IMR-90 (cell line): ENCODE measurements at regions not wholly inside any gene's neighbourhood (a gene's known extent, or its start where the extent isn't known, plus 50 kb on each side); places are given as distances from the start of the nearest gene placed in this dataset.

Experiments
- ATAC-seq: fragments of 200-7000 bp; cut with Tn5 transposase; 2 replicates; pipeline ENCODE4 v1.9.1; 2020; ENCODE audit warnings: low read depth, mild to moderate bottlenecking, moderate library complexity
- BruUV-seq: library from RNA; stranded (reverse); fragments of 400-500 nt; replicated peaks from 2 replicates; lab custom pipeline; 2021; lab: Mats Ljungman, UMichigan
- CTCF ChIA-PET: fragments of 300-600 bp; formaldehyde crosslinking; extraction: SDS; loops from one replicate; lab custom pipeline; 2021; ENCODE audit warnings: antibody characterized with exemption; lab: Yijun Ruan, JAX
- POLR2A ChIA-PET: fragments of 300-600 bp; sonication (Branson Sonifier 250); formaldehyde crosslinking; loops from one replicate; lab custom pipeline; 2022; ENCODE audit warnings: antibody characterized with exemption; ENCODE audit not compliant: unreplicated experiment; lab: Charles Lee
- DNase-seq: peaks from one replicate; pipeline ENCODE4 v3.0.0; 2013
- H2AFZ ChIP-seq: replicated peaks from 2 replicates; pipeline ENCODE3; 2013; ENCODE audit warnings: low read length, mild to moderate bottlenecking; ENCODE audit not compliant: poor library complexity
- H2AK5ac ChIP-seq: 2 replicates; pipeline ENCODE4 v1.6.1; 2013; ENCODE audit warnings: low read depth, low read length, inconsistent platforms
- H2AK9ac ChIP-seq: replicated peaks from 2 replicates; pipeline ENCODE3; 2013; ENCODE audit warnings: mild to moderate bottlenecking, low read depth, low read length, moderate library complexity; ENCODE audit not compliant: poor library complexity
- H2BK120ac ChIP-seq: 2 replicates; pipeline ENCODE4 v1.6.1; 2013; ENCODE audit warnings: low read depth, low read length, inconsistent platforms
- H2BK15ac ChIP-seq: 3 replicates; pipeline ENCODE4 v1.6.1; 2013; ENCODE audit warnings: low read depth, low read length, inconsistent platforms
- H2BK20ac ChIP-seq: 2 replicates; pipeline ENCODE4 v1.6.1; 2013; ENCODE audit warnings: low read depth, mild to moderate bottlenecking, inconsistent platforms, low read length, moderate library complexity
- H2BK5ac ChIP-seq: 2 replicates; pipeline ENCODE4 v1.6.1; 2013; ENCODE audit warnings: mild to moderate bottlenecking, low read depth, low read length, inconsistent platforms; ENCODE audit not compliant: poor library complexity, severe bottlenecking
- H3K14ac ChIP-seq: replicated peaks from 2 replicates; pipeline ENCODE4 v1.6.1; 2013; ENCODE audit warnings: low read depth, low read length, inconsistent platforms
- H3K18ac ChIP-seq: 2 replicates; pipeline ENCODE4 v1.6.1; 2013; ENCODE audit warnings: low read depth, low read length, control low read depth
- H3K23ac ChIP-seq: 2 replicates; pipeline ENCODE4 v1.6.1; 2013; ENCODE audit warnings: low read depth, low read length, inconsistent platforms
- H3K27ac ChIP-seq: 2 replicates; pipeline ENCODE4 v1.5.1; 2013; ENCODE audit warnings: mild to moderate bottlenecking, control low read depth, low read length; ENCODE audit not compliant: insufficient read depth
- H3K27me3 ChIP-seq: 2 replicates; pipeline ENCODE4 v1.6.1; 2013; ENCODE audit warnings: low read length; ENCODE audit not compliant: control insufficient read depth, insufficient read depth
- H3K36me3 ChIP-seq: 2 replicates; pipeline ENCODE4 v1.6.1; 2013; ENCODE audit warnings: low read length, mixed read lengths; ENCODE audit not compliant: control insufficient read depth, insufficient read depth
- H3K4ac ChIP-seq: 2 replicates; pipeline ENCODE4 v1.6.1; 2013; ENCODE audit warnings: low read depth, low read length, inconsistent platforms
- H3K4me1 ChIP-seq: 2 replicates; pipeline ENCODE4 v1.6.1; 2013; ENCODE audit warnings: low read length, mixed read lengths; ENCODE audit not compliant: control insufficient read depth, insufficient read depth
- H3K4me2 ChIP-seq: 2 replicates; pipeline ENCODE4 v1.6.1; 2013; ENCODE audit warnings: low read depth, mild to moderate bottlenecking, control low read depth, low read length, moderate library complexity
- H3K4me3 ChIP-seq: 2 replicates; pipeline ENCODE4 v1.5.1; 2013; ENCODE audit warnings: low read depth, mild to moderate bottlenecking, control low read depth, low read length, moderate library complexity; ENCODE audit not compliant: insufficient read depth
- H3K56ac ChIP-seq: 2 replicates; pipeline ENCODE4 v1.6.1; 2013; ENCODE audit warnings: low read length, inconsistent platforms; ENCODE audit not compliant: insufficient read depth; ENCODE audit errors: extremely low read depth
- H3K79me1 ChIP-seq, 2 experiments: 2 replicates each; pipeline ENCODE4 v1.6.1; 2013; ENCODE audit warnings: low read length in 2 of 2, inconsistent platforms in 1 of 2, low read depth in 1 of 2
- H3K9ac ChIP-seq: 2 replicates; pipeline ENCODE4 v1.6.1; 2013; ENCODE audit warnings: low read depth, low read length, control low read depth
- H3K9me1 ChIP-seq: 2 replicates; pipeline ENCODE4 v1.6.1; 2013; ENCODE audit warnings: low read length, inconsistent platforms; ENCODE audit not compliant: insufficient read depth
- H3K9me3 ChIP-seq: 2 replicates; pipeline ENCODE4 v1.6.1; 2013; ENCODE audit warnings: low read length; ENCODE audit not compliant: control insufficient read depth, insufficient read depth
- H4K20me1 ChIP-seq: 2 replicates; pipeline ENCODE4 v1.6.1; 2013; ENCODE audit warnings: low read length, inconsistent platforms; ENCODE audit not compliant: insufficient read depth
- H4K5ac ChIP-seq: 2 replicates; pipeline ENCODE4 v1.6.1; 2013; ENCODE audit warnings: mild to moderate bottlenecking, low read depth, low read length, control low read depth
- H4K8ac ChIP-seq, 2 experiments: 2 replicates each; pipeline ENCODE4 v1.6.1; 2013; ENCODE audit warnings: low read depth in 2 of 2, low read length in 2 of 2, control low read depth in 1 of 2, inconsistent platforms in 1 of 2
- H4K91ac ChIP-seq: 2 replicates; pipeline ENCODE4 v1.6.1; 2013; ENCODE audit warnings: low read depth, low read length, inconsistent platforms; ENCODE audit not compliant: insufficient read depth
- BHLHE40 ChIP-seq: fragments of 150-350 bp; IDR thresholded peaks from 2 replicates; pipeline ENCODE4 v1.6.1; 2016; ENCODE audit warnings: mild to moderate bottlenecking, low read depth, low read length
- CEBPB ChIP-seq: IDR thresholded peaks from 2 replicates; pipeline ENCODE4 v1.6.1; 2012; ENCODE audit warnings: low read depth, low read length, improper control_type of control experiment
- CHD1 ChIP-seq: IDR thresholded peaks from 2 replicates; pipeline ENCODE4 v1.6.1; 2012; ENCODE audit warnings: low read depth, low read length, improper control_type of control experiment
- CTCF ChIP-seq: conservative IDR thresholded peaks from 2 replicates; pipeline ENCODE4 v1.5.1; 2012; ENCODE audit warnings: mild to moderate bottlenecking, low read depth, low read length, improper control_type of control experiment
- FOS ChIP-seq: fragments of 150-350 bp; IDR thresholded peaks from 2 replicates; pipeline ENCODE4 v1.6.1; 2016; ENCODE audit warnings: low read depth, low read length
- MAZ ChIP-seq: IDR thresholded peaks from 2 replicates; pipeline ENCODE4 v1.6.1; 2012; ENCODE audit warnings: low read depth, mild to moderate bottlenecking, low read length, improper control_type of control experiment, moderate library complexity, borderline replicate concordance
- MXI1 ChIP-seq: IDR thresholded peaks from 2 replicates; pipeline ENCODE4 v1.6.1; 2012; ENCODE audit warnings: low read depth, mild to moderate bottlenecking, low read length, moderate library complexity, borderline replicate concordance
- NFE2L2 ChIP-seq: fragments of 150-350 bp; IDR thresholded peaks from 2 replicates; pipeline ENCODE4 v1.6.1; 2016; ENCODE audit warnings: low read depth, mild to moderate bottlenecking, low read length
- POLR2A ChIP-seq: IDR thresholded peaks from 2 replicates; pipeline ENCODE4 v1.6.1; 2012; ENCODE audit warnings: mild to moderate bottlenecking, low read depth, low read length
- RAD21 ChIP-seq: IDR thresholded peaks from 2 replicates; pipeline ENCODE4 v1.6.1; 2012; ENCODE audit warnings: low read length, improper control_type of control experiment
- RCOR1 ChIP-seq: IDR thresholded peaks from 2 replicates; pipeline ENCODE4 v1.6.1; 2012; ENCODE audit warnings: mild to moderate bottlenecking, low read length, improper control_type of control experiment; ENCODE audit not compliant: insufficient replicate concordance
- RFX5 ChIP-seq: IDR thresholded peaks from 2 replicates; pipeline ENCODE4 v1.8.0; 2012; ENCODE audit warnings: low read depth, mild to moderate bottlenecking, low read length, moderate library complexity
- SMC3 ChIP-seq: fragments of 150-350 bp; IDR thresholded peaks from 2 replicates; pipeline ENCODE4 v1.6.1; 2016; ENCODE audit warnings: low read depth, mild to moderate bottlenecking, antibody characterized with exemption, low read length, moderate library complexity
- WGBS, 2 experiments: methylation state at CpG; one replicate each; pipeline versions ENCODE4 v1.1.5 to v1.1.7; 2013; ENCODE audit warnings: missing lambda C conversion rate in 2 of 2; ENCODE audit not compliant: insufficient read length in 1 of 2; ENCODE audit errors: extremely low coverage in 2 of 2; 5-methylcytosine and 5-hydroxymethylcytosine counted together
- dilution Hi-C: fragments of 300-500 bp; cut with HindIII; formaldehyde crosslinking; loops from one replicate; pipeline ENCODE4 v1.14.3; 2018; ENCODE audit warnings: low sequenced_read_pairs; ENCODE audit not compliant: unreplicated experiment
- in situ Hi-C: fragments of 300-500 bp; cut with MboI; formaldehyde crosslinking; loops from 3 replicates; pipeline ENCODE4 v1.14.3; 2019; ENCODE audit warnings: low sequenced_read_pairs, inconsistent platforms, mixed read lengths
- intact Hi-C: fragments of 100-400 bp; cut with micrococcal nuclease; formaldehyde crosslinking; loops from 2 replicates; pipeline ENCODE4 v1.10.0; 2022
- TF ChIP-seq, protein P1 (sequence below): fragments of 150-350 bp; IDR thresholded peaks from 2 replicates; pipeline ENCODE4 v1.6.1; 2017; ENCODE audit warnings: mild to moderate bottlenecking, antibody characterized with exemption, low read length, low read depth

DNA sequence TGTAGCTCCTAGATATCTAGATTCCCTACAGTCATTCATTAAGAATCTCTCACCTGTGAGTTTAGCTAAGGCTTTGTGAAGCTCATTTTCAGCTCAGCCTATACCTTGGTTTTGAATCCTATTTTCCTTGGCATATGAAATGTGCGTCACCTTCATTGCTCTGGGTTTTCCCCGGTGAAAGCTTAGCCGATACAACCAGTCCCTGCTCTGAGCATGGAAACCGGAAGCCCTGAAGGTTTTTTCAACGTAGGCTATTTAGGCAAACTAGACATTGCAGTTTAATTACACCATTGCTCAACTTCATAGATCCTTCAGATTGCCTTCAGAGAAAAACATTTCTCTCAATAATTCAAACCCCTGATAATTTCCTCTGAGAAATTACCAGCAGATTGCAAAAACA is 206.8 kb upstream of the TPRG1 start:
- Histone ChIP-seq H4K5ac (no peak overlapping the region), H3K23ac (no peak overlapping the region), H3K4me1 (no peaks in the 10 kb centered on the region), H2BK120ac (no peak overlapping the region), H3K79me1 (no peaks in the 10 kb centered on the region), H2BK20ac (no peak overlapping the region), H3K36me3 (no peaks in the 10 kb centered on the region), H3K9ac (no peak overlapping the region), H3K4me3 (no peak overlapping the region), H3K9me1 (no peaks in the 10 kb centered on the region), H2AFZ (no peak overlapping the region), H3K27ac (no peak overlapping the region), H3K27me3 (no peaks in the 10 kb centered on the region), H4K91ac (no peak overlapping the region), H3K4me2 (no peak overlapping the region), H4K8ac (no peak overlapping the region), H2BK15ac (no peak overlapping the region), H3K9me3 (no peaks in the 10 kb centered on the region), H3K4ac (no peak overlapping the region), H2AK5ac (no peak overlapping the region), H3K18ac (no peak overlapping the region), H3K14ac (no peak overlapping the region), H2AK9ac (no peak overlapping the region), H4K20me1 (no peaks in the 10 kb centered on the region), H3K56ac (no peak overlapping the region), H2BK5ac (no peak overlapping the region)
- POLR2A ChIA-PET = no interaction called here
- dilution Hi-C loops = no loop called here
- TF ChIP-seq CTCF = no peak
- no peak for TF ChIP-seq FOS
- TF ChIP-seq, protein P1, sequence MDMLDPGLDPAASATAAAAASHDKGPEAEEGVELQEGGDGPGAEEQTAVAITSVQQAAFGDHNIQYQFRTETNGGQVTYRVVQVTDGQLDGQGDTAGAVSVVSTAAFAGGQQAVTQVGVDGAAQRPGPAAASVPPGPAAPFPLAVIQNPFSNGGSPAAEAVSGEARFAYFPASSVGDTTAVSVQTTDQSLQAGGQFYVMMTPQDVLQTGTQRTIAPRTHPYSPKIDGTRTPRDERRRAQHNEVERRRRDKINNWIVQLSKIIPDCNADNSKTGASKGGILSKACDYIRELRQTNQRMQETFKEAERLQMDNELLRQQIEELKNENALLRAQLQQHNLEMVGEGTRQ = no peak
- no peak for TF ChIP-seq RAD21
- no peak for TF ChIP-seq CHD1
- TF ChIP-seq RFX5 = no peak
- TF ChIP-seq POLR2A = no peak
- TF ChIP-seq RCOR1 = no peak
- TF ChIP-seq MXI1 = no peak
- no peak for TF ChIP-seq NFE2L2
- TF ChIP-seq SMC3 = no peak
- no peak for TF ChIP-seq BHLHE40
- TF ChIP-seq MAZ = no peak
- TF ChIP-seq CEBPB = no peak
- no TSS peak for BruUV-seq
- in situ Hi-C loops = loop anchor here (25.0 kb wide), 1 partner anchor 928 kb away; no protein-coding TSS in a partner anchor
- 95% methylated on average over 4 of the region's 5 CpGs; no CpG with 5 or more reads in 1 of the 2 experiments for WGBS, 2 experiments
- intact Hi-C loops = no loop called here
- CTCF ChIA-PET = no interaction called here
- ATAC-seq = no peak
- DNase-seq = no peak
